ENCODE measurements at regions not wholly inside any gene's neighbourhood (a gene's known extent, or its start where the extent isn't known, plus 50 kb on each side); places are given as distances from the start of the nearest gene placed in this dataset.
"Not testable (repeated sequence)": the region's sequence is repeated elsewhere in the genome, so short reads cannot be mapped to it uniquely, and the experiment has no call there.

DNA sequence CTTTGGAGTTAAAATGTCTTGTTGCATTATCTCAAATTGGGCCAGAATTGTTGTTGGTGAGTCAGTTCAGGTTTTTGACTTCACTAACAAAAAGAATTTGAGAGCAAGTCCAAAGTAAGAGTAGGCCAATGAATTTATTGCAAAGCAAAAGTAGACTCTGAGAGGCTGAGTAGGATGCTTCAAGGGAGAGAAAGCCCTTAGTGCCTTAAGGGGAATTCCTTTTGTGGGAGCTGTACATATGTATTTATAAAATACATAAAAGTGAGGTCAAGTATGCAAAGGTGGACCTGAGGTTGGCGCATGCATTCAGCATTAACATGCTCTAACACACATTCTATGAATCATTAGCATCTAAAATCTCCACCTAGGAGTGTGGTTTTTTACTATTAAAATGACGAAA, 565.4 kb downstream of the GRXCR1 start:
- no peak for DNase-seq

DNA sequence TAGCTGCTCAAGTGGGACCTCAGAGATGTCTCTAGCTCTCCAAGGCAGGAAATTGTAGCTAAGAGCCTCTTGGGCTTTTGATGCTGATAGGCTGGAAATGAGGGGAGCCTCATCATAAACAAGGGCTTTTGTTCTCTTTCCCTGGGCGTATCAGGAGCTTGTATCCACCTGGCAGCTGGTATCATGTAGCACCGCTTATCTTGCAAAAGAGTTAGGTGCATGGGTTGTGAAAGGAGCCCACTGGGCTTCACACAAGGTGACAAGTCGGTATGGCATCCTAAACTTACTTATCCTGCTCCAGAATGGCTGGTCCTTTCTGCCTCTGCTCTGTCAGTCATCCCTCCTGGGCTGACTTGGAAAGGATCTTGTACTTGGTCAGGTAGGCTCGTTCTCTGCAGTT, 565.8 kb downstream of the GRXCR1 start:
- no peak for DNase-seq

DNA sequence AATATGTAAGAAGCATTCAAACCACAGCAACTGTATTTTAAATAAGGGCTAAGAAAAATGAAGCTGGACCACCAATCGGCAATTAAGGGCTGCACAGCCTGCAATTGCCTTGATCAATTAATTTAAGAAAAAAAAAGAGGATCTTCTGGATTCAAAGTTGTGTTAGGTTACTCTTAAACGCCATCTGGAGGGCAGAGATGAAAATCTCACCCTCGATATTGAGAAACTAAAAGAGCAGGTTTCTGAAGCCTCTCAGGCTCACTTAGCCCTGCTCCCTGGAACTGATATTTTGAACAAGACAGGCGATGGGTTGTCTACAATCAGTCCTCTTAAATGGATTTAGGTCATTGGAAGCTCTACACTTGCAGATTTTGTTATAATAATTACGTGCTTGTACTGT, 579.4 kb downstream of the GRXCR1 start:
- no peak for DNase-seq

DNA sequence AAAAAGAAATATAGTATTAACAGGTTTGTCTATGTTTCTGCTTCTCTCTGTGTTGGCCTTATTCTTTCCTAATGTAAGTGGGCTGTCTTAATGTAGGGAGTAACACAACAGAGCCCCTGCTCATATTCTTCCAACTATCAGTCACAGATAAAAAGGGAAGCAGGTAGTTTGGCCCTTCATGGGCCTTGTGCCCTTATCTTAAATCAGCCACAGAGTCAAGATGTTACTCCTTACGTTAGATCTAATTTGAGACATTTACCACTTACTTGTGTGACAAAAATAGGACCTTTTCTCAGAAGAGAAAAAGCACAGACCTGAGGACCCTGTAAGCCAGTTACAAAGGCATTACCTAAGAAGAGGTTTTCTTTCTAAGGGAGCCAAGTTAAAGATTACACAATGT, 589.0 kb downstream of the GRXCR1 start:
- no peak for DNase-seq

DNA sequence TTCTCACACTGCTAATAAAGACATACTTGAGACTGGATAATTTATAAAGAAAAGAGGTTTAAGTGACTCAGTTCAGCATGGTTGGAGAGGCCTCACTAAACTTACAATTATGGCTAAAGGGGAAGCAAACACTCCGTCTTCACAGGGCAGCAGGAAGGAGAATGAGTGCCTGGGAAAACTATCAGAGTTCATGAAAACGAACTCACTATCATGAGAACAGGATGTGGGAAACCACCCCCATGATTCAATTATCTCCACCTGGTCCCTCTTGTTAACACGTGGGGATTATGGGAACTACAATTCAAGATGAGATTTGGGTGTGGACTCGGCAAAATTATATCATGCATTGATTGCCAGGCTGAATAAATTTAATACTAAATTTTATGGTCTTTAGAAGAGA, 592.7 kb downstream of the GRXCR1 start:
- DNase-seq, result no peak

DNA sequence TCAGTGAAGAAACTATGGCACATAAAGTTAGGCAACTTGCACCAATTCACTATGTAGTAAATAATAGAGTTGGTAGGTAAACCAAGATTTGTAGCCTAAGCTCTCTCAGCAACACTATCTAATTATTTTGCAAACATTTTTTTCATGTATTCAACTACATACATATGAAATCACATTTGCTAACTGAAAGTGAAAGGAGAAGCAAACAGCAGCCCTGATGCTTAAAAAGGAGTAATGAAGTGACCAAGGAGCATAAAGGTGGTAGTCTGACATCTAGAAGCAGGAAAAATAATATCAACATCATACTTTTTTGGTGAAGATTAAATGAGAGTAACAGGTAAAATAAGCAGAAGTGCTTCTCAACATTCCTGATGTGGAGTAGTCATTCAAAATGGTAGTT, 603.7 kb downstream of the GRXCR1 start:
- no peak for DNase-seq

DNA sequence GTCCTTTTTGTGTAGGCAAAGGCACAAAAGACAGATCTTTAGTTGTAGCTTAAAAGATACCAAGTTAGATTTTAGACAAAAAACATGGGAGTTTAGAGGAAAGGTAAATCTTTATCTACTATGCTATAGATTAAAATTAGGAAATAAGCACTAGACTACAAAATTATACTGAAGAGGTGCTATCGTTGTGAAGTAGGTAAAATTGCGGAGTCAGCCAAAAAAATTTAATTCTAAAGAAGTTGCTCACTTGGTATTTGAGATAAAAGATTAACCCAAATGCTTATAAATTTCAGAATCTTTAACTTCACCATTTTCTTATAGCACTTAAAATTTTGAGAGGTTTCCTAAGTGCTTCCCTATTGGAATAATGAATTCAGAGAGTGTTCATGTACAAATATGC, 604.1 kb downstream of the GRXCR1 start:
- no peak for DNase-seq

DNA sequence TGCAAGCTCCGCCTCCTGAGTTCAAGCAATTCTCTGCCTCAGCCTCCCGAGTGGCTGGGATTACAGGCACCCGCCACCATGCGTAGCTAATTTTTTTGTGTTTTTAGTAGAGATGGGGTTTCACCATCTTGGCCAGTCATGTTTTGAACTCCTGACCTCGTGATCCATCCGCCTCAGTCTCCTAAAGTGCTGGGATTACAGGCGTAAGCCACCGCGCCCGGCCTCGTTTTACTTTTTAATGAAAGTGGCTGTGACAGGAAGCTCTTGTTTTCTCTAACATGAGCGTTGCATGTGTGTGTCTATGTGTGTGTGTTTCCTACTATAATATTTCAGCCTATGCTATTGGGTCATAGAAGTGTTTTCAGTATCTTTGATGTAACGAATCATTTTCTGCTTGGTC, 613.3 kb downstream of the GRXCR1 start:
- DNase-seq, result not testable (repeated sequence)

DNA sequence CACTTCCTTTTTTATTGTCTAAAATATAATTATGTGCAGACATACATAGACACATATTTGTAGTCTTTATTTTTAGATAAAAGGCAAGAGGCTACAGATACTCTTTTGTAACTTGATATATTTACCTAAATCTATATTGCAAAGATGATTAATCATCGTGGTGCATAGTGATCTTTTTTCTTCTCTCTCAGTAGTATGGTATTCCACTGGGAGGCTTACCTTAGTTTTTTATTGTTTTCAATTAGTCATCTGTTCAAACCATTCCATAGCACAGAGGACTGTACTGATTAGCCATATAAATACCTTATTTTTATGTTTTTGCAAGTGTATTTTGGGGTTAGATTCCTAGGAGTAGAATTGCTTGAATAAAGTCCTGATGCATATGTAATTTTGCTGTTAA, 619.7 kb downstream of the GRXCR1 start:
- no peak for DNase-seq

DNA sequence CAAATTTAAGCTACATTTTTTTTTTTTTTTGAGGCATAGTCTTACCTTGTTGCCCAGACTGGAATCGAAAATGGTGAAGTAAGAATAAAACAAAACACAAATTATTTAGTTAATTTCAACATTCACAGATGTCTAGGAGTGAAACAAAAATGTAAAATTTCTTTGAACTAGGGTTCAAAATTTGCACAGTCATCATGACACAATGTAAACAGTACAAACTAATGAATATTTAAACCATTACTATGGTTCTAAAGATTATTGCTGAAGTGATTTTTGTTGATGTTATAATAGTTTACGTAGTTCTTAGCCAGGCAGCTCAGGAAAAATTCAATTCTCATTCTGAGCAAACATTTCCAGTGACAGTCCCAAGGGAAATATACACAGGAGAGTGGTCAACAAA, 633.1 kb downstream of the GRXCR1 start:
- no peak for DNase-seq

DNA sequence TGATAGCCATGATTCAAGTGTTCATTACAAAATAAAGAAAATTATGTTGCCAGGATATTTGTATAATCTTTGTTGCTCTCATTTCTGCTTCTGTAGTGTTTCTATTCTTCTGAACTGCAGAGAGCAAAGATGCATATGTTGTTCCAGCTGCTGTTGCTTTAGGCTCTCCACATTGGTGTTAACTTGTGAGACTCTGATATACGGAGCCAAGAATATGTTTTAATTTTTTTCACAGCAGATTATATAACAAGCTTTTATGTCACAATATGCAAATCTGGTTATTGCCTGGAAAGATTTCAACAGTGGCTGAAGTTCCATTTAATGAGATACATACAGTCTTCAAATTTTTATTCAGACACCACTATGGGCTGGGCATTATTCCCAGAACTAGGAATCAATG, 655.0 kb downstream of the GRXCR1 start:
- DNase-seq, result peak in 1 of 2 donors; percentile 24

DNA sequence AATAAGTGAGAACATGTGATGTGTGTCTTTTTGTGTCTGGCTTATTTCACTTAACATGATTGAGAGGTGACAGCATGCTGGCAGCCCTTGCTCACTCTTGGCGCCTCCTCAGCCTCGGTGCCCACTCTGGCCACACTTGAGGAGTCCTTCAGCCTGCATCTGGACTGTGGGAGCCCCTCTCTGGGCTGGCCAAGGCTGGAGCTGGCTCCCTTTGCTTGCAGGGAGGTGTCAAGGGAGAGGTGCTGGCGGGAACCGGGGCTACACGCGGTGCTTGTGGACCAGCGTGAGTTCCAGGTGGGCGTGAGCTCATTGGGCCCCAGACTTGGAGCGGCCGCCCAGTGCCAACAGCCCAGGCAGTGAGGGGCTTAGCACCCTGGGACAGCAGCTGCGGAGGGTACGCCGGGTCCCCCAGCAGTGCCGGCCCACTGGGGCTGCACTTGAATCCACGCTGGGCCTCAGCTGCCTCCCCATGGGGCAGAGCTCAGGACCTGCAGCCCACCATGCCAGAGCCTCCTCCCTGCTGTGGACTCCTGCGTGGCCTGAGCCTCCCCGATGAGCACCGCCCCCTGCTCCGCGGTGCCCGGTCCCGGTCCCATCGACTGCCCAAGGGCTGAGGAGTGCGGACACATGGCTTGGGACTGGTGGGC, 658.6 kb downstream of the GRXCR1 start:
- no peak for DNase-seq

DNA sequence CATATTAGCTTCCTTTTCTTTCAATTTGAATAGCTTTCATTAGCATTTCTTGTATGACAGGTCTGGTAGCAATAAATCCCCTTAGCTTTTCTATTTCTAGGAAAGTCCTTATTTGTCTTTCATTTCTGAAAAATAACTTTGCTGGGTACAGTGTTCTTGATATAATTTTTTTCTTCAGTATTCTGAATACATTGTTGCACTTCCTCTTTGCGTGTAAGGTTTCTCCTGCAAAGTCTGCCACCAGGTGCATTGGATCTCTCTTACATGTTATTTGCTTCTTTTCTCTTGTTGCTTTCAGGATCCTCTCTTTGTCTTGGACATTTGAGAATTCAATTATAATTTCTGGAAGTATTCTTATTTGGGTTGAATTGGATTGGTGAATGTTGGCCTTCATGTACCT, 663.7 kb downstream of the GRXCR1 start:
- DNase-seq, result no peak

DNA sequence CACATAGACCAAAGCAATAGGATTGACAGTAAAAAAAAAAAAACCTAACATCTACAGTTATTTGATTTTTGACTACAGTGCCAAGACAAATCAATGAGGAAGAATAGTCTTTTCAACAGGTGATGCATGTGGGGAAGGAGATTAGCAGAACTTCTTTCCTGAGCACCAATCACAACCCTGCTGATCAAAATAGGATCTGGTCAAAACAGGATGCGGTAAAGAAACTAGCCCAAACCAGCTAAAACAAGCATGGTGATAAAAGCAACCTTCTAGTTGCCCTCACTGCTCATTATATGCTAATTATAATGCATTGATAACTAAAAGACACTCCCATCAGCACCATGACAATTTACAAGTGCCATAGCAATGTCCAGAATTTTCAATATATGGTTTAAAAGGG, 667.5 kb downstream of the GRXCR1 start:
- DNase-seq, result no peak

DNA sequence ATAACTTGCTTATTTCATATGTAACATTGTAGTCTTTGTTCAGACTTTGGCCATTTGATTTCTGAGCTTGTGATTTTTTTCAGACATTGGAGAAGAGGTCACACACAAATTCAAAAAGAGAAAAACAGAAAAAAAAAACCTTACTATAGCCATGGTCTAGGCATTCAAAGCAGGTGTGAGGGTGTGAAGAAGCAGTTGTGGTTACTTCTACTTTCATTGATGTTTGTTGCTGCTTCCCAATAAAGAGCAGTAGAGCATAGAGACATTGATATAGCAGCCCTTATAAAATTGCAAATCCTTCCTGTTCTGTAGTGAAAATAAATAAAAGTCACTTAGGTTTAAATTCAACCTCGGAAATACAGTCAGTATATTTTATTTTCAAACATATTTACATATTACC, 671.6 kb downstream of the GRXCR1 start:
- no peak for DNase-seq

DNA sequence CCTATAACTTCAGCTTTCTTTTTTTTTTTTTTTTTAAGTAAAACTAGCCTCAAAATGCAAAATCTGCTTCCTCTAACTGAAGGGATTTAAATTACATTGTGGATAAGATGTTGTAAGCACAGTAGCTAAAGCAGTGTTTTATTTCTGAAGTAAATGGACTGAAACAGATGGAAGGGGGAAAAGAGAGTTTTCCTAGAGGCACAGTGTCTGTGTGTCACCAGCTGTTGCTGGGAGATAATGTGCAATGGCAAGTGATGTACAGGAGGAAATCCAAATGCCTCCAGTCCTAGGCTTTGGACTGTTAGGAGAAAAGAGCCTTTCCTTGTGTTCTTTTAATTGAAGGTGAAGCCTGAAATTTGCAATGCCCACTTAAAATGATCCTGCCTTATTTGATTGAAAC, 672.1 kb downstream of the GRXCR1 start:
- peak in 1 of 2 donors; percentile 35 for DNase-seq

DNA sequence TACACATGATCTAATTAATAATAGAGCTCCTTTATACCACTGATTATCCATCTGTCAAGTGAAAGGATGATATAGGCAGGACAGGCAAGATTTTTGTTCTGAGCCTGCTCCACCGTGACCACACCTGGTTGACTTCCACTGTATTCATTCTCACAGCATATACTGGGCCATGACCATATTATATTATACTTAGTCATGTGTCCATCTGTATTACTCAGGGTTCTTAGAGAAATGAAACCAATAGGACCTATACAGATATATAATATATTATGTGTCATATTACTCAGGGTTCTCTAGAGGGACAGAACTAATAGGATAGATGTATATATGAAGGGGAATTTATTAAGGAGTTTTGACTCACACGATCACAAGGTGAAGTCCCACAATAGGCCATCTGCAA, 675.1 kb downstream of the GRXCR1 start:
- DNase-seq, result no peak

DNA sequence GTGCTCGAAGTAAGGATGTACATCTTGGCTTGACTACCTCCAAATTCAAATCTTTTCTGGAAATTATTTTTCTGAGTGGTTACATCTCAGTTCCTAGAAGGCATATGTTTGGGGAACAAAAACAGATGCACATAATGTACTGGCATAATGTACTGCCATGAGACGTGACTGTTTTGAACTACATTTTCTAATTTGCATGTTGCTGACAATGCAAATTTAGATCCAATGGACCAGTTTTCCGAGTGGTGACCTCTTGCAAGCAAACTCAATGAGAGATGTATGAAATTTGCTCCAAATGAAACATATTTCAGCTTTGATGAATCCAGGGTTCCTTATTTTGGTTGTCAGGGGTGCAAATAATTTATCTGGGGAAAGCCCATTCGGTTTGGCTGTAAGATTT, 694.3 kb downstream of the GRXCR1 start:
- no peak for DNase-seq

DNA sequence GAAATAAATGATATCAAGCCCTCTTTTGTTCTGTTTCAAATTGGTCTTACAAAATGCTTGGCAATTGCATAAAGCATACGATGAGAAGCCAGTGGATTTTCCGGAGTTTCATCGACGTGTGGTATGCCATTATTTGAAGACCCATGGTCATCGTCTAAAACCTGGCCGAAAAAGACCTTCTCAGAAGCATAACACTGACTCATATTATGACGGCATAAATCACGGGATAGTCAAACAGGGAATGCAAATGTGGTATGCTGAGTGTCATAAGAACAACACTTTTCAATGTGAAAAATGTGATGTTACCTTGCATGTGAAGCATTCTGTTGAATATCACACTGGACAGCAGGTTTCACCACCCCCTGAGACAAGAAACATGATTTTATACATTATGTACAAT, 695.2 kb downstream of the GRXCR1 start:
- no peak for DNase-seq

DNA sequence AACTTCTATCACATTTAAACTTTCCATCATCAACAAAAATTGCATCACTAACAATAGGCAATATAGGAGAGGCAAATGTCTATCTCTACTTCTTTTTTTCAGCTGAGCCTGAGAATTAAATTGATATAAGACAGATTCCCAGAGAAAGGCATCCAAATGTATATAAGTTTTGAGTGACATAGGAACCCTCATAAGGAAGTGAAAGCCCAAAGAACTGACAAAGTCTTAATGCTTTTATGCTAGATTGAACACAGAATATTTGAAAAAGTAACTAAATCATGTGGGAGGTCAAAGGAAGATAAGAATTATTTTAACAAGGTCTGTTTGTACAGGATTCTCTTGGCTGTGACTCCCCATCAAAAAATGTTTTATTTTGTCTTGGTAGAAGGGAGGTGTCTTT, 714.9 kb downstream of the GRXCR1 start:
- DNase-seq, result no peak

DNA sequence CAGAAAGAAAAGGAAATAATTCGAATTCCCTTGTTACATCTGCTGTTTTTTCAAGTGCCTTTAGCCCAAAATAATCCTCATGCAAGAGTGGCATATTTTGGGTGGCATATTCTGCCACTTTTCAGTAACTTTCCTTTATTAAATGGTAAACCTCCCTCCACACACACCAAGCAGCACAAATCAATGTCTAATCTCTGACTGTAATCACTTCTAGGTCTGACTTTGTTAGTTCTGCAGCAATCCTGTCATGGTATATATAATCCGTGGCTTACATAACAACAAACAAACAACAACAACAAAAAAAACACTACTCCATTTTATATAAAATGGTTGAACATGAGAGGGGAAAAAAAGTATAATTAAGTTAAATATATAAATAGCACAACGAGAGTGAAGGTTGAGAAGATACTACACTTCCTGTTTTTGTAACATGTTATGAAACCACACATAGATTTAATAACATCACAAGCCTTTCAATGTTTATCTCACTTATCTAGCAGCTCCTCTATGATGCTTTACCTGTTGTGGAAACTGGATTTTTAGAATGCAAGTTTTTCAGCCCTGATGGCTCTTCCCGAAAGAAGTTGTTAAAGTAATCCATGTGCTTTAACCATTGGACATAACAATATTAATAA, 715.4 kb downstream of the GRXCR1 start:
- DNase-seq, result no peak

DNA sequence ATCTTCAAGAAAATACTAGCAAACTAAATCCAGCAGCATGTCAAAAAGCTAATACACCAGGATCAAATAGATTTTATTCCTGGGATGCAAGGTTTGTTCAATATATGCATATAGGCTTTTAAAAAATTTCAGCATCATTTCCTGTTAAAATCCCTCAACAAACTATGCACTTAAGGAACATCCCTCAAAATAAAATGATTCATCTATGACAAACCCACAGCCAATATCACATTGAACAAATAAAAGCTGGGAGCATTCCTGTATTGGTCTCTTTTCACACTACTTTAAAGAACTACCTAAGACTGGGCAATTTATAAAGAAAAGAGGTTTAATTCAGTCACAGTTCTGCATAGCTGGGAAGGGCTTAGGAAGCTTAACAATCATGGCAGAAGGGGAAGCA, 726.7 kb downstream of the GRXCR1 start:
- DNase-seq, result no peak

DNA sequence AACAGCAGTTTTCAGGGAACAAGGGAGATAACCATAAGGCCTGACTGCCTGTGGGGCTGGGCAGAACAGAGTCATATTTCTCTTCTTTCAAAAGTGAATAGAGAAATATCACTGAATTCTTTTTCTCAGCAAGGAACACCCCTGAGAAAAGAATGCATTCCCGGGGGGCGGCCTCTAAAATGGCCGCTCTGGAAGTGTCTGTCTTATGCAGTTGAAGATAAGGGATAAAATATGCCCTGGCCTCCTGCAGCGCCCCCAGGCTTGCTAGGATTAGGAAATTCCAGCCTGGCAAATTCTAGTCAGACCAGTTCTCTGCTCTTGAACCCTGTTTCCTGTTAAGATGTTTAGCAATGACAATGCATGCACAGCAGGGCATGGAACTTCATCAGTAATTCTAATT, 745.4 kb downstream of the GRXCR1 start:
- DNase-seq, result not testable (repeated sequence)

DNA sequence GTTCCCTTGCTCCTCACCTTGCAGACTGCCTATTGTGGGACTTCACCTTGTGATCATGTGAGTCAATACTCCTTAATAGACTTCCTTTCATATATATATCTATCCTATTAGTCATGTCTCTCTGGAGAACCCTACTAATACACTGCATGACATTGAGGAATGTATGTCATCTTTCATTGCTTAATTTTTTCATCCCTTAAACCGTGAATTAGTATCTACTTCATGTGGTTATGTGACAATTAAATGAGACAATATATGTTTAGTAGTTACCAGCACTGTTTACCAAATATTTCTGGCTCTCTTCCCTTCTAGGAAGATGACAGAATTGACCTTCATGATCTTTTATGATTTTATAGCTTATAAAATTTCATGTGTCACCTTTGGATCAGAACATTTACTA, 759.5 kb downstream of the GRXCR1 start:
- DNase-seq, result no peak

DNA sequence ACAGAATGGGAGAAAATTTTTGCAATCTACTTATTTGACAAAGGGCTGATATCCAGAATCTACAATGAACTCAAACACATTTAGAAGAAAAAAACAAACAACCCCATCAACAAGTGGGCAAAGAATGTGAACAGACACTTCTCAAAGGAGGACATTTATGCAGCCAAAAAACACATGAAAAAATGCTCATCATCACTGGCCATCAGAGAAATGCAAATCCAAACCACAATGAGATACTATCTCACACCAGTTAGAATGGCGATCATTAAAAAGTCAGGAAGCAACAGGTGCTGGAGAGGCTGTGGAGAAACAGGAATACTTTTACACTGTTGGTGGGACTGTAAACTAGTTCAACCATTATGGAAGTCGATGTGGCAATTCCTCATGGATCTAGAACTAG, 767.0 kb downstream of the GRXCR1 start:
- DNase-seq, result not testable (repeated sequence)
